Kidney (tissue), 13 donors: ENCODE measurements at regions not wholly inside any gene's neighbourhood (a gene's known extent, or its start where the extent isn't known, plus 50 kb on each side); places are given as distances from the start of the nearest gene placed in this dataset.

Experiments used
- DNase-seq, 5 donors: peaks; one replicate each; pipeline ENCODE4 v3.0.0-alpha.2; 2013 to 2020
- FAIRE-seq: peaks from 2 replicates; lab custom pipeline; 2012; peaks lifted over from hg19 to GRCh38; lab: Jason Lieb, UNC
- H3K27ac ChIP-seq, 2 donors: one replicate each; pipeline ENCODE4 v1.7.0; 2013; ENCODE audit warnings: low read depth in 2 of 2, low read length in 2 of 2, inconsistent platforms in 1 of 2
- H3K27me3 ChIP-seq: one replicate; pipeline ENCODE4 v1.7.1; 2013; ENCODE audit warnings: low read length, inconsistent platforms; ENCODE audit not compliant: control insufficient read depth, insufficient read depth
- H3K36me3 ChIP-seq, 3 donors: one replicate each; pipeline versions ENCODE4 v1.7.0 to v1.7.1; 2013; ENCODE audit warnings: low read length in 3 of 3, control low read depth in 1 of 3, inconsistent platforms in 1 of 3; ENCODE audit not compliant: insufficient read depth in 3 of 3, control insufficient read depth in 2 of 3
- H3K4me1 ChIP-seq, 3 donors: one replicate each; pipeline versions ENCODE4 v1.7.0 to v1.7.1; 2013; ENCODE audit warnings: low read length in 3 of 3, inconsistent platforms in 1 of 3, low read depth in 1 of 3; ENCODE audit not compliant: control insufficient read depth in 2 of 3, insufficient read depth in 2 of 3
- H3K4me3 ChIP-seq, 3 donors: one replicate each; pipeline versions ENCODE4 v1.7.0 to v1.8.1; 2013; ENCODE audit warnings: low read length in 3 of 3, control low read depth in 1 of 3, inconsistent platforms in 1 of 3
- H3K9ac ChIP-seq, 3 donors: one replicate each; pipeline versions ENCODE4 v1.7.0 to v1.7.1; 2013; ENCODE audit warnings: low read length in 3 of 3, control low read depth in 1 of 3, inconsistent platforms in 1 of 3
- H3K9me3 ChIP-seq, 3 donors: one replicate each; pipeline versions ENCODE4 v1.7.0 to v1.7.1; 2013; ENCODE audit warnings: low read length in 3 of 3, control low read depth in 1 of 3, inconsistent platforms in 1 of 3; ENCODE audit not compliant: control insufficient read depth in 2 of 3, insufficient read depth in 1 of 3
- CTCF ChIP-seq: IDR thresholded peaks from 3 replicates; pipeline ENCODE4 v1.5.1; 2012; ENCODE audit warnings: mild to moderate bottlenecking, moderate library complexity, borderline replicate concordance; ENCODE audit not compliant: insufficient read depth; ENCODE audit errors: extremely low read depth
- intact Hi-C: fragments of 100-400 bp; cut with DNase I; formaldehyde crosslinking; loops from one replicate; pipeline ENCODE4 v1.11.1; 2022
- donor health status: control.
- donor health status: control.
- donor health status: control.
- donor health status: control.
- donor health status: control.
- donor health status: DM: yes; HTN: yes; CAD: no.
- donor health status: Normal renal cell carcinoma (clear cell type).

DNA sequence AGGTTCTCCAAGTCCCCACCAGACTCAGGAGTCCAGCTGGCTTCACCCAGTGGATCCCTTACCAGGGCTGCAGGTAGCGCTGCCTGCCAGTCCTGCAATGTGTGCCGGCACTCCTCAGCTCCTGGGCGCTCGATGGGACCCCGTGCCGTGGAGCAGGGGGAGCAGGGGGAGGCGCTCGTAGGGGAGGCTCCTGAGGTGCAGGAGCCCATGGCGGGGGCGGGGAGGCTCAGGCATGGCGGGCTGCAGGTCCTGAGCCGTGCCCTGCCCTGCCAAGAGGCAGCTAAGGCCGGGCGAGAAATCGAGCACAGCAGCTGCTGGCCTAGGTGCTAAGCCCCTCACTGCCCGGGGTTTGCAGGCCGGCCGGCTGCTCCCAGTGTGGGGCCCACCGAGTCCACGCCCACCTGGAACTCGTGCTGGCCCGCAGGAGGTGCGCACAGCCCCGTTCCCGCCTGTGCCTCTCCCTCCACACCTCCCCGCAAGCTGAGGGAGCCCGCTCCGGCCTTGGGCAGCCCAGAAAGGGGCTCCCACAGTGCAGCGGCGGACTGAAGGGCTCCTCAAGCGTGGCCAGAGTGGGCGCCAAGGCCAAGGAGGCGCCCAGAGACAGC, 792.9 kb upstream of the CCDC179 start:
- H3K9me3 ChIP-seq = no peaks in the 10 kb centered on the region
- no peak overlapping the region for H3K4me3 ChIP-seq
- DNase-seq = peak in 1 of 5 donors; percentile 72
- intact Hi-C loops = no loop called here
- no peaks in the 10 kb centered on the region for H3K36me3 ChIP-seq
- no peak for FAIRE-seq
- H3K9ac ChIP-seq = no peak overlapping the region
- no peak overlapping the region for H3K27ac ChIP-seq
- TF ChIP-seq CTCF = no peak
- no peaks in the 10 kb centered on the region for H3K27me3 ChIP-seq
- H3K4me1 ChIP-seq = no peaks in the 10 kb centered on the region

DNA sequence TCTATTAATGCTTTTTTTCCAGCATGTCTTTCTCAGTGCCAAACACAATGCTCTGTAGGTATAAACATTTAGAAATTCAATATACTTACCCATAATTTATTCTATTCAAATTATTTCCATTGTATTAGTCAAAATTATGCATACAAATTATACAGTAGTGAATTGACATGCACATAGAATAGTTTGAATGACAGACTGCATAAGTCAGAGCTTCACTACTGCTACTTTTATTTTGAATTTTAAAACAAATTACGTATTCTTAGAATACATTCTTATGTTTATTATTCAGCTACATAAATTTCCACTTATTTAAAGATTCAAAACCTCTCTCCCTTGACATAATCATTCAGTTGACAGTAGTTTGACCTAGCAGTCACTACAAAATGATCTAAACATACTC, 808.0 kb upstream of the CCDC179 start:
- H3K4me1 ChIP-seq = no peaks in the 10 kb centered on the region
- DNase-seq = no peak
- no peaks in the 10 kb centered on the region for H3K36me3 ChIP-seq
- TF ChIP-seq CTCF = no peak
- H3K27ac ChIP-seq = no peak overlapping the region
- H3K9ac ChIP-seq = no peak overlapping the region
- FAIRE-seq = no peak
- H3K4me3 ChIP-seq = no peak overlapping the region
- intact Hi-C loops = no loop called here
- no peaks in the 10 kb centered on the region for H3K27me3 ChIP-seq
- no peaks in the 10 kb centered on the region for H3K9me3 ChIP-seq

- Histone ChIP-seq H3K27me3 (no peaks in the 10 kb centered on the region), H3K4me3 (no peak overlapping the region), H3K36me3 (no peaks in the 10 kb centered on the region), H3K9ac (no peak overlapping the region), H3K4me1 (no peaks in the 10 kb centered on the region), H3K27ac (no peak overlapping the region), H3K9me3 (no peaks in the 10 kb centered on the region)
- FAIRE-seq = no peak
- DNase-seq = no peak
- no peak for TF ChIP-seq CTCF
- intact Hi-C loops = no loop called here
These were observed 813.1 kb upstream of the CCDC179 start for GRCh38 chr11:23673366-23673765.

GRCh38 chr11:23674866-23675265, 814.6 kb upstream of the CCDC179 start:
- intact Hi-C loops = no loop called here
- FAIRE-seq (no peak), DNase-seq (no peak)
- no peak overlapping the region for H3K4me3 ChIP-seq
- no peak for TF ChIP-seq CTCF
- no peak overlapping the region for H3K27ac ChIP-seq
- no peak overlapping the region for H3K9ac ChIP-seq
- H3K9me3 ChIP-seq = no peaks in the 10 kb centered on the region
- no peaks in the 10 kb centered on the region for H3K27me3 ChIP-seq
- no peaks in the 10 kb centered on the region for H3K36me3 ChIP-seq
- no peaks in the 10 kb centered on the region for H3K4me1 ChIP-seq
